Left lobe of liver (tissue), 2 donors: ENCODE measurements at regions not wholly inside any gene's neighbourhood (a gene's known extent, or its start where the extent isn't known, plus 50 kb on each side); places are given as distances from the start of the nearest gene placed in this dataset.
"Not testable (repeated sequence)": the region's sequence is repeated elsewhere in the genome, so short reads cannot be mapped to it uniquely, and the experiment has no call there.

ENCODE experiments used
- ATAC-seq: fragments of 200-7000 bp; cut with Tn5 transposase; one replicate; pipeline ENCODE4 v1.9.1; 2020; ENCODE audit warnings: mild to moderate bottlenecking, moderate library complexity
- DNase-seq: peaks from one replicate; pipeline ENCODE4 v3.0.0-alpha.2; 2020; ENCODE audit warnings: low spot score
- donor health status: DM: no; HTN: no; CAD: no; lungs with moderate emphysema.
- donor health status: DM: no; HTN: yes; CAD: no.

DNA sequence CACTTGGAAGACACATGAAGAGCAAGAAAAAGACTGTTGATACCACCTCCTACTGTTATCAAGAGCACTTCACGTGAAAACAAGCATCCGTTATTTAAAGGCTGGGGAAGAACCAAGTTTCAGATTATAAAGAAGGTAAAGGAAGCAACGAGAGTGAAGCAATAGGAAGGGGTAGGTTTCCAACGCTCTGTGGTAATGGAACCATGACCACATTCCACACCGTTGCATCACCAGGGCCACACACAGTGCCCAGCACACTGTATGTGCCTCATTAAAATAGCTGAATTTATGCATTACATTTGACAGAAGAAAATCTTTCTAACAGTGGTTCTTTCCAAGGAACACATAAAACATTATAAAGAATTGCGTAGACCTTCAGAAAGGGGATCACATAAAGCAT is 435.8 kb downstream of the MRPL39 start:
- DNase-seq = no peak
- ATAC-seq = no peak

DNA sequence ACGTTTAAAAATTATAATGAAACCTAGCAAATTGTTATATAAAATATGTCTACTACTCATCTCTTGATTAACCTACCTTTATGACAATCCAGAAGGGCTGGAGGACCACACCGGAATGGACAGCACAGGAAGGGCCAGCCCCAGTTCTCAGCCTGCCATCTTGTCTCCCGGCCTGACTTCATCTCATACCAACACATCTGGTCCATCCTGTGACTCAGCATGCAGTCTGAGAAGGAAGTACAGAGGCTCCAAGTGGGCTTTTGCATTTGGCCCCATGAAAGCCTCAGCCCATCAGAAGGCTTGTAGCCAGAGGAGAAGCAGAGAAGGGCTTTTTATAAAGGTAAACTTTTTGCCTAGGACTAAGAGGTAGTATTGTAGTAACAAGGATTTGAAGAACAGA is 436.6 kb downstream of the MRPL39 start:
- no peak for ATAC-seq
- no peak for DNase-seq

DNA sequence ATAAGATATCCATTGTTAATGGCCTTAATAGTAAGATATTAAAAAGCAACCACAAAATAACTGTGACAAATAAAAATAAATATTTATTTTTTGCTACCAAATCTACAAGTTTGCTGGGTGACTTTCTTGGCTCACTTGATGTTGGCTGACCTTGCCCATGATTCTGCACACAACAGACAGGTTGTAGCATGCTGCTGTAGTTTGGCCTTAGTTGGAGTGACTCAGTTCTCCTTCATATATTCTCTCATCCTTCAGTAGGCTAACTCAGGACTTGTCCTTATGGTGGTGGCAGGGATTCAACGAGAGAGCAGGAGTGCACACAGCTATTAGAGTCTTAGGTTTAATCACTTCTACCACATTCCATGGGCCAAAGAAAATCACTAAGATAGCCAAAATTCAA is 437.9 kb downstream of the MRPL39 start:
- DNase-seq (no peak), ATAC-seq (no peak)

DNA sequence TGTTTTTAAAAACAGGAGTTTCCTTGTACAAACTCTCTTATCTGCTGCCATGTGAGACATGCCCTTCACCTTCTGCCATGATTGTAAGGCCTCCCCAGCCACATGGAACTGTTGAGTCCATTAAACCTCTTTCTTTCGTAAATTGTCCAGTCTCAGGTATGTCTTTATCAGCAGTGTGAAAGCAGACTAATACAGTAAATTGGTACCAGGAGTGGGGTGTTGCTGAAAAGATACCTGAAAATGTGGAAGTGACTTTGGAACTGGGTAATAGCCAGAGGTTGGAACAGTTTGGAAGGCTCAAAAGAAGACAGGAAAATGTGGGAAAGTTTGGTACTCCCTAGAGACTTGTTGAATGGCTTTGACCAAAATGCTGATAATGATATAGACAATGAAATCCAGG is 440.4 kb downstream of the MRPL39 start:
- not testable (repeated sequence) for ATAC-seq

DNA sequence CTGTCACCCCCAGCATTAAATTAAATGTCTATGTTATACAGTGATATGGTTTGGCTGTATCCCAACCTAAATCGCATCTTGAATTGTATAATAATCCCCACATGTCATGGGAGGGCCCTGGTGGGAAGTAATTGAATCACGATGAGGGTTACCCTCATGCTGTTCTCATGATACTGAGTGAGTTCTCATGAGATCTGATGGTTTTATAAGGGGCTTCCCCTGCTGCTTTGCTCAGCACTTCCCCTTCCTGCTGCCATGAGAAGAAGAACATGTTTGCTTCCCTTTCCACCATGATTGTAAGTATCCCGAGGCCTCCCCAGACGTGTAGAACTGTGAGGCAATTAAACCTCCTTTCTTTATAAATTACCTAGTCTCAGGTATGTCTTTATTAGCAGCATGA is 445.7 kb downstream of the MRPL39 start:
- ATAC-seq (no peak), DNase-seq (no peak)

More for the DNA sequence above, 440.4 kb downstream of the MRPL39 start:
- not testable (repeated sequence) for DNase-seq

DNA sequence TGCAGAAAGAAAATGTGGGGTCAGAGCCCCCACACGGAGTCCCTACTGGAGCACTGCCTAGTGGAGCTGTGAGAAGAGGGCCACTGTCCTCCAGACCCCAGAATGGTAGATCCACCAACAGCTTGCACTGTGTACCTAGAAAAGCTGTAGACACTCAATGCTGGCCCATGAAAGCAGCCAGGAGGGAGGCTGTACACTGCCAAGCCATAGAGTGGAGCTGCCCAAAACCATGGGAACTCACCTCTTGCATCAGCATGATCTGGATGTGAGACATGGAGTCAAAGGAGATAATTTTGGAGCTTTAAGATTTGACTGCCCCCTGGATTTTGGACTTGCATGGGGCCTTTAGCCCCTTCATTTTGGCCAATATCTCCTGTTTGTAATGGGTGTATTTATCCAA is 452.3 kb downstream of the MRPL39 start:
- not testable (repeated sequence) for DNase-seq
- ATAC-seq = peak; percentile 63

DNA sequence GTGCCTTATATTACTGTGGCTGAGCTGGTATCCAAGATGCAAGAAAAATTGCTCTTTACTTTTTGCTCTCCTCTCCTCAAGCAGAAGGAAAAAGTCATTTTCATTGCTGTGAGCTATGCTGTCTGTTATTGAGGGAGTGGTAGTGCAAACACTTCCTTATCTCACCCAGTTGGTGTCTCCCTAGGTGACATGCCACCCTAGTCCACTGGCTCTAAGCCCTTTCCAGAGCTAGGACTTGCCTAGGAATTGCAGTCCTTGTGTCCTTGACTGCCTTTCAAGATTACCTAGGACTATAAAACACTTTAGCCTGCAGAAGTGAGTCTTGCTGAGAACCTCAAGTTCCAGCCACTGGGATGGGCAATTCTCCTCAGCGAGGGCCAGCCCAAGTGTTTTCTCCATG is 458.3 kb downstream of the MRPL39 start:
- ATAC-seq = peak; percentile 33
- DNase-seq = no peak

DNA sequence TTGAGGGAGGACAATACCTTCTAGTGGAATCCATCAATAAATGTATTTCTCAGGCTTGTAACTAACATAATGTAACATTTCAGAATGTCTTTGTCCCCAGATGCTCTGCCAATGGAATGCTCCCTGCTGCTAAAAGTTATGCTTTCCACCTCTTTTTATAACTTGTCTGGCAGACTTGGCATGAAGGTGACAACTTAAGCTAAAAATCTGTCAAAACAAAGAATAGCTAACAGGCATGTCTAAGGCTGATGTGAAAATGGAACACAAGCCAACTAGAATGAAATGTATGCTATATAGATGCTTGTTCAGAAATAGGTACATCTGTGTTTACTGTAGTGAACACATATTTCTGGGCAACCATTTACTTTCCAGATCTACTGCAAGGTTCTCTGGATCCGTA is 467.9 kb downstream of the MRPL39 start:
- DNase-seq (no peak), ATAC-seq (no peak)

DNA sequence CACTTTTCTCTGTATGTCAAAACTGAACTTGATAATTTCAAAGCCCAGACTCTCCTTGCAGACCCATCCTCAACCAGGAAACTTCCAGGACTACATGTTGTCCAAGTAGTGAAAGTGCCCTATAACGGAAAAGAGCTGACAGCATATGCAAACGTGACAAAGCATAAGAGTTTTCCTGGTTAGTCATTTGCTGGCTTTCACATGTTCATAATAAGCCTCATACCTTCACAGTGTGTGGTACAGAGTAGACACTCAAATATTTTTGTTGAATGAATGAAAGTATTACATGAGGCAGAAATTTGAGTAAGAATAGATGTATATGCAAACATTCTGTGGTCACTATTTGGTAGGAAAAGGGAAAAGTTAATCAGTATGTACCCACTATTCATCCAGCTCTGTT is 473.3 kb downstream of the MRPL39 start:
- ATAC-seq (no peak), DNase-seq (no peak)

DNA sequence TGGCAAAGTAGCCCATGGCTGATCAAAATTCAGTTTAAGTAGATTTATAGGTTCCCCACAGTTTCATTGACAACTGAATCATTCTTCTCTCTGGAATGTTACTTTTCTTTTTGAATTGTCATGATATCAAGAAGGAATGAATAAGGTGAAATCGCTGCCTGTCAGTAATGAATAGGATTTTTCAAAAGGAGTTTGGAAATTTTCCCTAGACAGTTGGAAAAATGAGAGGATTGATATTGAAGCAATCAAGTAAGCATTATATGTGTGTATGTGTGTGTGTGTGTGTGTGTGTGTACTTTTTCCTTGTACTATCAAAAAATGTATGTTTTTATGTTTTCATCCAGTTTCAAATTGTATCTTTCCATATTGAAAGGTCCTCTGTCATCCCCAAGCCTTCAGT is 479.5 kb downstream of the MRPL39 start:
- ATAC-seq (no peak), DNase-seq (no peak)

DNA sequence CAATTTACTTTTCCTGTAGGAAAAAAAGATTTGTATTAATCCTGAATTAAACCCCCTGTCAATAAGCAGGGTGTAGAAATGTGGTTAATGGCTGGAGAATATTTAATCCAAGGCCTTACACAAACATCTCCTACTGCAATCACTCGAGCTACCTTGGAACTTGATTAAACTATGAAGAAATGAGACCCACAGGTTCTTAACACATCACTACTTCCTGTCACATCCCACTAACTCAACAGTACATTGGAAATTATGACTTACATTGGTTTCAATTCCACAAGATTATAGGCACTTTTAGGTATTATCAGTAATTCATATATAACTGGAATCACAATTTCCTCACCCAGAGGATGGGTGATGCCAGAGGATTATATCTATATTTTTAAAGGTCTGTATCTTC is 480.3 kb downstream of the MRPL39 start:
- DNase-seq (no peak), ATAC-seq (no peak)

DNA sequence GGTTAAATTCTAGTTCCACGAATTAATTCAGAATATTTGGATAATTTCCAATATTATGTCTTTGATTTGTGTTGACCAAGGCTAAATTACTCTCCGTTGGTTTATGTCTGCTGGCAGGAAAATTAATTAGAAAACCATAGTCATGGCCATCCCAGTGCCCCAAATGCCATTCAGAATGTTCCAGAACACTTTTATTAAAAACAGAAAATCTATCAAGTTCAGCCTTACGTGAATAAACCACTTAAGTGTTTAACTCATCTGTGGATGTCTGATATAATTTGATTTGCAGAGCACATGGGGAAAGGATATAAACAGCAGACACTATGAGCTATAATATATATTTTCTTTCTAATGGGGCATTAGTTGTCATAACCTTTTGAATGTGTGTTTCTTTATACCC is 480.7 kb downstream of the MRPL39 start:
- ATAC-seq = no peak
- no peak for DNase-seq

DNA sequence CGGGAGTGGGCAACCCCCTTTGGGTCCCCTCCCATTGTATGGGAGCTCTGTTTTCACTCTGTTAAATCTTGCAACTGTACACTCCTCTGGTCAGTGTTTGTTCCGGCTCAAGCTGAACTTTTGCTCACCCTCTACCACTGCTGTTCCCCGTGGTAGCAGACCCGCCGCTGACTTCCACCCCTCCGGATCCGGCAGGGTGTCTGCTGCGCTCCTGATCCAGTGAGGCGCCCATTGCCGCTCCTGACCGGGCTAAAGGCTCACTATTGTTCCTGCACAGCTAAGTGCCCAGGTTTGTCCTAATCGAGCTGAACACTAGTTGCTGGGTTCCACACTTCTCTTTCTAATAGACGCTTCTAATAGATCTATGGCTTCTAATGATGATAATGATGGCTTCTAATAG is 488.6 kb downstream of the MRPL39 start:
- DNase-seq (no peak), ATAC-seq (no peak)

DNA sequence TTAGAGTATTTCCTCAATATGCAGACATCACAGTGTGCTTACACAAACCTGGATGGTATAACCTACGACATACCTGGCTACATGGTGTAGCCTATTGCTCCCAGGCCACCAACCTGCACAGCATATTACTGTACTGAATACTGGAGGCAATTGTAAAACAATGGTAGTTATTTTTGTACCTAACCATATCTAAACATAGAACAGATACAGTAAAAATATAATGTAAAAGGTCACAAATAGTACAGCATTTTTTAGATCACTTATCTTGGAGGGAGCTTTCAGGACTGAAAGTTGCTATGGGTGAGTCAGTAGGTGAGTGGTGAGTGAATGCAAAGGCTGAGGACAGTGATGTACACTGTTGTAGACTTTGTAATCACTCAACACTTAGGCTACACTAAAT is 492.3 kb downstream of the MRPL39 start:
- DNase-seq (no peak), ATAC-seq (no peak)

DNA sequence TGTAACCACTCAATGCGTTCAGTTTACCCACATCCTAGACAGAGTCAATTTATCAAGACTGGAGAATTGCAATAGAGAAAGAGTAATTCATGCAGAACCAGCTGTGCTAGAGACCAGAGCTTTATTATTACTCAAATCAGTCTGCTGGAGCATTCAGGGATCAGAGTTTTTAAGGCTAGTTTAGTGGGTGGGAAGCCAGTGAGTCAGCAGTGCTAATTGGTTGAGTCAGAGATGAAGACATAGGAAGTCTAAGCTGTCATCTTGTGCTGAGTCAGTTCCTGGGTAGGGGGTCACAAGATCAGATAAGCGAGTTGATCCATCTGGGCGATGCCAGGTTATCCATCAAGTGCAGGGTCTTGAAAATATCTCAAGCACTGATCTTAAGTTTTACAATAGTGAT is 499.6 kb downstream of the MRPL39 start:
- DNase-seq = no peak
- no peak for ATAC-seq

DNA sequence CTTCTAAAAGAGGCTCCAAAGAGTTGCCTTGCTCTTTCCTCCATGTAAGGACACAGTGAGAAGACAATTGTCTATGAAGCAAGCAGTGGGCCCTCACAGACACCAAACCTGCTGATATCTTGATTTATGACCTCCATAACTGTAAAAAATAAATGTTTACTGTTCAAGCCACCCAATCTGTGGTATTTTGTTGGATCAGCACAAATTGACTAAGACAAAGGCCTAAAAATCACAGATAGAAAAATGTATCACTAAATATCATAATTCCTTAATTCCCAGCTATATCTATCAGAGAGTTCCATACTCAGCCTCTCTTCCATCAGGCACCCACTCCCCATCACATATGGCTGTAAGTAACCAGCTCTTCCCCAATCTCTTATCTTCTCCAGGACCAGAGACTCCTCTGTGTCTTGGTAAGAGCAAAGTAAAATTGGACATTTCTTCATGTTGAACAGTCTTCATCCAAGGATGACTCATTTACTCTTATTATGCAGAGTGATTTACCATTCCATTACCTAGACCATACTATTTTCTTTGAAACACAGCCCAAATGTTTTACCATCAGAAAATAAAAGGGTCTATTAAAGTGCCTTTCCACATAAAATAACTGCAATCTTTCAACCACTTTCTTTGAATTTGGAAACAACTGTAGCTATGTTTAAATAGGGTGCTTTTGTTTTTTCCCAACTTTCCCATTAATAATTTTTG is 503.6 kb downstream of the MRPL39 start:
- DNase-seq (no peak), ATAC-seq (no peak)

DNA sequence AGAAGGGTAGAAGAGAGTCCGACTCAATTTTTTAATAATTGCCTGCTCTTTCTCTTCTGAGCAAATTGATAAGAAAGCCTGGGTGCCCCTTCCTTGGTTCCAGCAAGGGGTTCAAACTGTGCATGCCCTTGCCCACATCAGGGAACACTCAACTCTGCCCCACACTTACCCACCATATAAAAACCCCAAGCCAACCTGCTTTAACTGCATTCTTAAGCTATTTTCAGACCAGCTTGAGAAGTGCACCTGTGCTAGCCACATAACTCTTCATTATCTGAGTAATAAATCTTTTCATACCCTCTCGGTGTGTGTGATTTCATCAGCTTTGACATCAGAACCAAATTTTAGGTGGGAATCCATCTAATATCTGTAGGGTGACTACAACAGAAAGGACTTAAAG is 509.6 kb downstream of the MRPL39 start:
- ATAC-seq = no peak

DNA sequence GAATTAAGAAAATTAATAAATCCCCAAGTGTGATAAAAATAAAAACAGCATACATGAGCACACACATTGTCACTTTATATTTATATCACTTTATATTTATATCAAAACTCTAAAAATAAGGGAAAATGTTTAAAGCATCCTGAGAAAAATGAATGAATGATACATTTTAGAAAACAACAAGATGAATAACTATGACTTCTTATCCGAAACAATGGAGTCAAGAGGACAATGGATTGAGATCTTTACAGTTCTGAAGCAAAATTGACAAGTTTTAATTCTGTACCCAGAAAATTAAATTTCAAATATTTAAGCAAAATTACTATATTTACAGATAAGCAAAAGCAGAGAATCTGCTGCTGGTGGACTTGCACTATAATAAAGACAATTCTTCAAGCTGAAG is 512.6 kb downstream of the MRPL39 start:
- ATAC-seq = no peak
- DNase-seq = no peak

More for the DNA sequence above, 509.6 kb downstream of the MRPL39 start:
- DNase-seq = no peak

DNA sequence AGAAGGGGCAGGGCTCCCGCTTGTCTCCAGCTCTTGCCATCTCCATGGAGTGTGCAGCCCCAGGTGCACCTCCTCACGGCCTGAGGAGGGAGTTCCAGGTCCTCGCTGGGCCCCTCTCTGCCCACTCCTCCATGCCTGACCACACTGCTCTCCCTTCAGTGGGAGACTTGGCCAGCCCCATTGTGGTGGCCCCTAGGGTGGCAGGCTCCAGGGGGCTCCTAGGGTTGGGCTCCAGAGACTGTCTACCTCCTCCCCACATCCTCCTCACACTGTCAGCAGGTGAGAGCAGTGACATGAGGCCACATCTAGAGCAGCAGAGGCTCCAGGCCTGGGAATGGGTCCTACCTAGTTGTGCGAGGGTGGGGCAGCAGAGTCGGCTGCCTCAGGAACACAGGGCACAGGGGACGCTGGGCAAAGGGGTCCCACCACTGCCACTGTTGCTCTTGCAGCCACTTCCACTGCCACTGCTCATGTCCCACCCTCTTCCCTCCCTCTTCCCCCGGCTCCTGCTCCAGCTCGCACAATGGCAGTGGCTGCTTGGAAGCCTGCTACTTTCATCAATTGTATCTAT is 514.8 kb downstream of the MRPL39 start:
- ATAC-seq (no peak), DNase-seq (no peak)

DNA sequence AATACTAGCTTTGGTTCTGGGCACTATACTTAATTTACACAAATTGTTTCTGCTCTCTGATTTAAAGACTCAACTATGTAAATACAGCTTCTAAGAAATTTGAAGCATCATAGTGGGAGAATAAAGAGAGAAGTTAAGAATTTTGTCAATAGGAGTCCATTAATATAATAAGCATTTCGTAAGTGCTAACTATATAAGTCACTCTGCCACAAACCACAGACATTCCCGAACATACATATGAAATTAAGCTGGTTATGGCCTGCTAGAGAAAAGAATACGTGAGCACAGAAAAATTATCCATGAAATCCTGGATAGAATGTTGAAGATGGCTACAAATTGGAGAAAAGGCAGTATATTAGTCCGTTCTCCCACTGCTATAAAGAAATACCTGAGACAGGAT is 526.2 kb downstream of the MRPL39 start:
- ATAC-seq (no peak), DNase-seq (no peak)

DNA sequence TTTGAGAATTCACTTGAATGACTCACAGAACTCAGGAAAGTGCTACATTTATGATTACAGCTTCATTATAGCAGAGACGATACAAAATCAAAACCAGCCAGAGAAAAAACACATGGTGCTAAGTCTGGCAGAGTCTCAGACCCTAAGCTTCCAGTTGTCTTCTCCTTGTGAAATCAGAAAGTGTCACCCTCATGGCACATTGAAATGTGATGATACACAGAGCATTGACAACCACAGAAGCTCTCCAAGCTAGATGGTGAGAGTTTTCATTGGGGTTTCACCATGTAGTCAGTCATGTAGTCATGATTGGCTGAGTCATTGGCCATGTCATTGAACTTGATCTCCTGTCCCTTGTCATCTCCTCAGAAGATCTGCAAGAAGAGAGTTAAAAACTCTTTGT is 526.6 kb downstream of the MRPL39 start:
- ATAC-seq (no peak), DNase-seq (no peak)

DNA sequence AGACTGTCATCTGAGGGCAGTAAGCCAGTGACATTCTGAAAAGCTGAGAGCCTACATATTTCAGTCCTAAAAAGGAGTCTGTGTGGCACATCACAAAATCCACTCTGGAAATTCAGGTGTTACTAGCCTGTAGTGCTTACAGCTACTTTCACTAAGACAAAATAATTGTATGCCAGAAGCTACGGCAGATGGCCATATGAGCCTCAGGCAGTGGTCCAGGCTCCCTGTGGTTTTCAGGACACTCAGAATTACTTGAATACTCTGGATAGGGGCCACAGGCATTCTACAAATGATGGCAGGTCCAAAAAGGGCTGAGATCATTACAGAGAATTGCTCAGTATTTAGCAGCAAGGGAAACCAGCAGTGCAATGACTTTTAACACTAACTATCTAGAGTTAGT is 527.1 kb downstream of the MRPL39 start:
- ATAC-seq (no peak), DNase-seq (no peak)

DNA sequence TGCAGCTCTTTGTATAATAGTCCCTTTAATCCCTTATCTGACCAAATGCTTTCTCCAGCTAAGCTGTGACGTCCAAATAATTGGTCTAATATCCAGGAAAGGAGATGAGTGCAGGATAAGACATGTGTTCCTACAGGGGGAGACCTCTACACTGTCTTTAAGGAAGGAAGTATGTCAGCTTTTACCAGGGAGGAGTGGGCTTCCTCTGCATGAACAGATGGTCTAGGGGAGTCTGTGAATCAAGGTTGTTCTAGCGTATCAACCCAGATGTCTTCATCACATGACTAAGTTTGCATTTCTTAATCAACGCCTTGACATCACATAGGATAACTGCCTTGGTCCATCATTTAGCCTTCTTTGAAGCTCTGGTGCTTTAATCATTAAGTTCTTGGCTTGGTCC is 528.2 kb downstream of the MRPL39 start:
- ATAC-seq = no peak

More for the DNA sequence above, 528.2 kb downstream of the MRPL39 start:
- no peak for DNase-seq
